Neutrophil (primary cell): ENCODE measurements at regions not wholly inside any gene's neighbourhood (a gene's known extent, or its start where the extent isn't known, plus 50 kb on each side); places are given as distances from the start of the nearest gene placed in this dataset.

Source experiments
- H3K27ac ChIP-seq: fragments of 200-600 bp; sonication (generic); 2 replicates; pipeline ENCODE4 v1.5.1; 2016; ENCODE audit warnings: mild to moderate bottlenecking, moderate library complexity
- H3K27me3 ChIP-seq: fragments of 200-600 bp; sonication (generic); 2 replicates; pipeline ENCODE4 v1.6.0; 2016; ENCODE audit warnings: mild to moderate bottlenecking
- H3K36me3 ChIP-seq: fragments of 200-600 bp; sonication (generic); 2 replicates; pipeline ENCODE4 v1.5.1; 2017
- H3K4me1 ChIP-seq, 2 experiments: fragments of 200-600 bp in 1 of 2; sonication (generic) in 1 of 2; 1 replicate in 1 of 2; 2 replicates in 1 of 2; pipeline versions ENCODE4 v1.5.1 to v1.6.1; 2013 to 2016; ENCODE audit warnings: low read depth in 1 of 2, low read length in 1 of 2, mild to moderate bottlenecking in 1 of 2, moderate library complexity in 1 of 2; ENCODE audit not compliant: control insufficient read depth in 1 of 2, insufficient read depth in 1 of 2
- H3K4me3 ChIP-seq, 2 experiments: fragments of 200-600 bp in 1 of 2; sonication (generic) in 1 of 2; 1 replicate in 1 of 2; 2 replicates in 1 of 2; pipeline ENCODE4 v1.5.1; 2013 to 2016; ENCODE audit warnings: low read depth in 1 of 2, low read length in 1 of 2, mild to moderate bottlenecking in 1 of 2, moderate library complexity in 1 of 2
- H3K9me3 ChIP-seq: fragments of 200-600 bp; sonication (generic); 2 replicates; pipeline ENCODE4 v1.5.1; 2016
- CTCF ChIP-seq: fragments of 200-600 bp; sonication (generic); IDR thresholded peaks from 2 replicates; pipeline ENCODE4 v1.5.1; 2016; ENCODE audit warnings: antibody characterized with exemption

GRCh38 chr2:161059388-161059787 lies 100.8 kb upstream of the TANK start:
- Histone ChIP-seq H3K27me3 (no peaks in the 10 kb centered on the region), H3K36me3 (no peaks in the 10 kb centered on the region), H3K4me1 (peaks cover 0 to 7% of the 10 kb centered on the region in 2 experiments), H3K4me3 (no peak overlapping the region), H3K27ac (no peak overlapping the region), H3K9me3 (no peaks in the 10 kb centered on the region)
- TF ChIP-seq CTCF = no peak

GRCh38 chr2:161061786-161062185 lies 98.4 kb upstream of the TANK start:
- no peak overlapping the region for H3K27ac ChIP-seq
- no peaks in the 10 kb centered on the region for H3K9me3 ChIP-seq
- H3K27me3 ChIP-seq = no peaks in the 10 kb centered on the region
- no peak for TF ChIP-seq CTCF
- no peak overlapping the region for H3K4me3 ChIP-seq
- H3K4me1 ChIP-seq = peaks cover 0 to 7% of the 10 kb centered on the region in 2 experiments
- no peaks in the 10 kb centered on the region for H3K36me3 ChIP-seq

GRCh38 chr2:161063157-161063945 lies 96.9 kb upstream of the TANK start:
- Histone ChIP-seq H3K27ac (peak overlapping the region; percentile 5), H3K4me1 (peaks cover 0 to 7% of the 10 kb centered on the region in 2 experiments), H3K36me3 (no peaks in the 10 kb centered on the region), H3K9me3 (no peaks in the 10 kb centered on the region), H3K27me3 (no peaks in the 10 kb centered on the region), H3K4me3 (no peak overlapping the region)
- peak; percentile 92 for TF ChIP-seq CTCF

GRCh38 chr2:161063946-161064306 lies 96.3 kb upstream of the TANK start:
- peaks cover 0 to 7% of the 10 kb centered on the region in 2 experiments for H3K4me1 ChIP-seq
- no peaks in the 10 kb centered on the region for H3K36me3 ChIP-seq
- peak overlapping the region; percentile 5 for H3K27ac ChIP-seq
- TF ChIP-seq CTCF = peak; percentile 12
- no peaks in the 10 kb centered on the region for H3K27me3 ChIP-seq
- no peak overlapping the region for H3K4me3 ChIP-seq
- no peaks in the 10 kb centered on the region for H3K9me3 ChIP-seq

- Histone ChIP-seq H3K4me1 (peaks cover 0 to 16% of the 10 kb centered on the region in 2 experiments), H3K27ac (no peak overlapping the region), H3K9me3 (no peaks in the 10 kb centered on the region), H3K27me3 (no peaks in the 10 kb centered on the region), H3K4me3 (no peak overlapping the region), H3K36me3 (no peaks in the 10 kb centered on the region)
- TF ChIP-seq CTCF = no peak
Observed at GRCh38 chr2:161067846-161068350, 92.3 kb upstream of the TANK start.
